GM21529 (cell line): ENCODE measurements at regions not wholly inside any gene's neighbourhood (a gene's known extent, or its start where the extent isn't known, plus 50 kb on each side); places are given as distances from the start of the nearest gene placed in this dataset.

Experiments used
- ATAC-seq: cut with Tn5 transposase; IDR thresholded peaks from one replicate; pipeline ENCODE4 v1.9.1; 2021; ENCODE audit not compliant: unreplicated experiment

GRCh38 chr2:56508662-56509061, 324.9 kb downstream of the CCDC85A start:
- ATAC-seq: no peak

- ATAC-seq: no peak
Observed at GRCh38 chr2:56510610-56511009, 326.8 kb downstream of the CCDC85A start.

GRCh38 chr2:56515399-56515798, 331.6 kb downstream of the CCDC85A start:
- no peak for ATAC-seq

- no peak for ATAC-seq
Observed at GRCh38 chr2:56519806-56520205, 336.0 kb downstream of the CCDC85A start.

- ATAC-seq: no peak
Observed at GRCh38 chr2:56522605-56523089, 338.9 kb downstream of the CCDC85A start.

- no peak for ATAC-seq
Observed at GRCh38 chr2:56523816-56524215, 340.0 kb downstream of the CCDC85A start.

GRCh38 chr2:56531668-56532420, 348.1 kb downstream of the CCDC85A start:
- ATAC-seq: no peak

GRCh38 chr2:56534321-56534720, 350.5 kb downstream of the CCDC85A start:
- ATAC-seq: no peak

- ATAC-seq: no peak
Observed at GRCh38 chr2:56537756-56538155, 354.0 kb downstream of the CCDC85A start.

GRCh38 chr2:56539618-56540017, 355.8 kb downstream of the CCDC85A start:
- no peak for ATAC-seq

GRCh38 chr2:56540467-56540866, 356.7 kb downstream of the CCDC85A start:
- ATAC-seq: no peak

GRCh38 chr2:56540916-56541315, 357.1 kb downstream of the CCDC85A start:
- ATAC-seq: no peak

GRCh38 chr2:56542213-56542612, 358.4 kb downstream of the CCDC85A start:
- no peak for ATAC-seq

GRCh38 chr2:56565143-56565542, 381.4 kb downstream of the CCDC85A start:
- ATAC-seq: no peak

- ATAC-seq: no peak
Observed at GRCh38 chr2:56571074-56571473, 387.3 kb downstream of the CCDC85A start.

- ATAC-seq: no peak
Observed at GRCh38 chr2:56576001-56576400, 392.2 kb downstream of the CCDC85A start.

- ATAC-seq: no peak
Observed at GRCh38 chr2:56580242-56580641, 396.5 kb downstream of the CCDC85A start.

GRCh38 chr2:56582570-56582969, 398.8 kb downstream of the CCDC85A start:
- no peak for ATAC-seq

GRCh38 chr2:56583796-56584315, 400.1 kb downstream of the CCDC85A start:
- ATAC-seq: no peak

GRCh38 chr2:56587456-56587855, 403.7 kb downstream of the CCDC85A start:
- no peak for ATAC-seq

- ATAC-seq: no peak
Observed at GRCh38 chr2:56589194-56589593, 405.4 kb downstream of the CCDC85A start.

- no peak for ATAC-seq
Observed at GRCh38 chr2:56589835-56590234, 406.0 kb downstream of the CCDC85A start.

- ATAC-seq: no peak
Observed at GRCh38 chr2:56590611-56591010, 406.8 kb downstream of the CCDC85A start.
